GM19324 (cell line): ENCODE measurements at regions not wholly inside any gene's neighbourhood (a gene's known extent, or its start where the extent isn't known, plus 50 kb on each side); places are given as distances from the start of the nearest gene placed in this dataset.
"Not testable (repeated sequence)": the region's sequence is repeated elsewhere in the genome, so short reads cannot be mapped to it uniquely, and the experiment has no call there.

Experiments used
- ATAC-seq: cut with Tn5 transposase; IDR thresholded peaks from one replicate; pipeline ENCODE4 v1.9.1; 2021; ENCODE audit warnings: mild to moderate bottlenecking, moderate library complexity; ENCODE audit not compliant: unreplicated experiment, low FRiP score

GRCh38 chr2:226184940-226185615 is 614.5 kb downstream of the IRS1 start:
- ATAC-seq = no peak

GRCh38 chr2:226184540-226184939 is 615.1 kb downstream of the IRS1 start:
- no peak for ATAC-seq

DNA sequence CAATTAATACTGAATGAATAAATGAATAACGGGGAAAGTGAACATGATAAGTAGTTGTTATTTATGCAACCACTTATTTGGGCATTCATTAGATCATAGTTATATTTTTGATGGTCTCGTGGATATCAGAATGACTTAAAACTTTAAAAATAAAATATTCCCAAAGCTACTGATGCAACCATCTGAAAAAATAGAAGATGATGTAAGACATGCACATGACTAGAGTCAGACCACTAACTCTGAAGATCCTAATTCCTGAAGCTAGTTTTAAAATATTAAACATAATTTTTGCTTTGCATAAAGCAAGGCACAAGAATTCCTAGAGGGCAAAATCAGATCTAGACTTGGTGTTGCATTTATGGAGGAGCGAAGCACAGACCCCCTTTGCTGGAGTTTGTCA is 616.1 kb downstream of the IRS1 start:
- no peak for ATAC-seq

DNA sequence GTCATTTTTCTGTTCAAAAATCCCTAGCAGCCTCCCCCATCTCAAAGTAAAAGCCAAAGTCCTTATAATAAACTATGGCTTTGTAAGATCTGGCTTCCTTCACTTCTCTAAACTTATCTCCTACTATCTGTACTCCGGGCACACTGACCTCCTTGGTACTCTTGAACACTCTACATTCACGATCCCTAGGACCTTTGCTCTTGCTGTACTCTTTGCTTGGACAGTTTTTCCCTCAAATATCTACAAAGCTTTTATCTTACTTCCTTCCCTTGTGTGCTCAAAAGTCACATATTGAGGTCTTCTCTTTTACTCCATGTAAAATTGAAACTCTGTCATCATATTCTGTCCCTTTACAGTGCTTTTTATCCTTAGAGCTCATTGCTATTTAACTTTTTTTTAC is 616.6 kb downstream of the IRS1 start:
- ATAC-seq = no peak

DNA sequence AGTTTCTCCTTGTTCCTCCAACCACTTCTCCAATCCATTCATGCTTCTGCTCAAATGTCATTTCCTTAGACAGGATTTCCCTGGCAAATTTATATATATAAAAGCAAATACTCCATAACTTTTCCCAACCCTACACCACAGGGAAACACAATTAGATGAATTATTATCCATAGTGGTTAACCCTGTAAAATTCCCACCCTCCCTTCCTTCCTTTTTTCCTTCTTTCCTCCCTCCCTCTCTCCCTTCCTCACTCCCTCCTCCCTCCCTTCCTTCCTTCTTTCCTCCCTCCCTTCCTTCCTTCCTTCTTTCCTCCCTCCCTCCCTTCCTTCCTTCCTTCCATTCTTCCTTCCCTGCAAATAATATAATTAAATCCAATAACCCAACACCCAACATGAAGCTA is 617.7 kb downstream of the IRS1 start:
- no peak for ATAC-seq

DNA sequence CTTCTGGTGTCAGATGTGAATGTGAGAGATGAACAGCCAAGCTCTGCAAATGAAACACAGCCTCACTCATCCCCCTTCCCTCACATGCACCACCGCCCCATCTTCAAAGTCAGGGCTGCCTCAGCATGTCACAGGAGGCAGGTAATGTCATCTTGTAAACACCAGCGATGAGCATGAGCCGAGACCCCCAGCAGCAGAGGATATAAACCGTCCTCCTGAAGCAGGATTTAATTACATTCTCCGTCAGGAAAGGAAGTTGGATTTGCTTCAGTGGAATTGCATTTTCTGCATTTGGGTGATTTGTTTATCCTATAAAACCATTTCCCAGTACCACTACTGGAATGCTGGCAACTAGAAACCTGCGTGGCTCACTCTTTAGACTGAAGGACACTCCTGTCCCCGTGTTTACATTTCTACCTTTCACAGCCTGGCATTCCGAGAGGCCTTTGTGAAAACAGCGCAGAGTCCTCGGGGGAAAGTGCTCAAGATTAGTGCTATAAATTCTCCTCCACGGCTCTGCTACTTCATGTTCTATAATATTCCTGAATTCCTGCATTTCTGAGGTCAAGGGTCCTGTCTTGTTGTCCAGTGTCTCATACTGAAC is 619.2 kb downstream of the IRS1 start:
- ATAC-seq = no peak

GRCh38 chr2:226179010-226179409 is 620.6 kb downstream of the IRS1 start:
- no peak for ATAC-seq

GRCh38 chr2:226176283-226176984 is 623.2 kb downstream of the IRS1 start:
- no peak for ATAC-seq

GRCh38 chr2:226174390-226174789 is 625.2 kb downstream of the IRS1 start:
- no peak for ATAC-seq

- no peak for ATAC-seq
Measured at GRCh38 chr2:226172939-226173338, 626.7 kb downstream of the IRS1 start.

DNA sequence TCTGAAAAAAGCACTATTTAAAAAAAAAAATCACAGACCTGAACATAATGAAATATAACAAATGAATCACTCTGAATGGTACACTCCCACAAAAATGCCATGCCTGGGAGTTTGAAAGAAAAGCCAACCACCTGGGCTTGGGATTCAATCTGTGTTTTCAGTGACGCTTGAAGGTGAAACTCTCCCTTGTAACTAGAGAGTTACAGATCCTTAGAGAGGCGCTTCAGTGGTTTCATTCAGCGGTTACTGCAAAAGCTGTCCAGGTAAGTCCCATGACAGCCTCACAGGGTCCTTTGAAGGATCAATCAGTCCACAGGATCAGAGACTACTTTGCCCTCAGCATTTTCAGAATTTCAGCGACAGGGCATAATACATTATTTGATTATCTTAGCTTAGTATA is 627.3 kb downstream of the IRS1 start:
- no peak for ATAC-seq

- ATAC-seq = no peak
Measured at GRCh38 chr2:226169751-226170581, 629.7 kb downstream of the IRS1 start.

DNA sequence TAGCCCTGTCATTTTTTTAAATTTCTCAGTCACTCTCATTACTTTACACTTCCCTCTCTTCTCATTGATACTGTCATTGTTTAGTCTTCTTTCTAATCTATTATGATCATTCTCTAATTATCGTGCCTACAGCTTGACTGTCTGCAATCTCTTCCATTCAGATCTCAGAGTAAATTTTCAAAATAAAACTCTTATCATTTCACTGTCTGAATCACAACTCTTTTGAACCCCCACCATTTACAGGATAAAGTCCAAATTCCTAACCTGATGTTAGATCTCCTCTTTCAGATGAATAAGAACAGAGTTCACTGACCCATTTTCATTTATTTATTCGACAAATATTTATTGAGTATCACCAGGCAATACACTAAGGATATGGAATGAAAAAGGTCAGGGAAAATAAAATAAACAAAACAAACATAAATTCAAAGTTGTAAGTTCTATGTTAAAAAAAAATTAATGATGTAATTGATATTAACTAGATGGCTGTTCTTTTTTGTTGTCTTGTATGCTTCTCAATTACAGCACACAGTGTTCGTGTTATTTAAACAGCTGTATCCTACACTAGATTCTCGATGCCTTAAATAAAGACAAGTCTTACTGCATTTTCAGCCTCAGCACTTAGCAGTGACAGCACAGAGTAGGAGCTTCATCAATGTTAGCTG is 631.0 kb downstream of the IRS1 start:
- no peak for ATAC-seq

DNA sequence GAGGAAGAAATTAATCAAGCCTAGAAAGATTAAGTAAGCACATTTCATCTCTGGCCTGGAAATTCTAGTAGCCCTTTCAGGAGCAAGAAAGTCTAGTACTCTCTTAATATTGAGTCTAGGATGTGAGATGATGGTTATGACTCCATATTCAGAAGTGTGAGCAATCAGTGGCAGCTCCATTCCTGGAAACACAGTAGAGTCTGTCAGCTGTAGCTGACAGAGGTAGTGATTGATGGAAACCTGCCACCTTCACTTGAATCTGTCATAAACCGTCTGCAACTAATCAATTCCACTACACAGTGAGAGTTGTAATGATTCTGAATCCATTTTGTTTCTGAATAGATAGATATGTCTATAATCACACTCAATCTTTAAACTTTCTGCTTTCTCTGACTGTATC is 635.1 kb downstream of the IRS1 start:
- ATAC-seq = no peak

- ATAC-seq = not testable (repeated sequence)
Measured at GRCh38 chr2:226160617-226161016, 639.0 kb downstream of the IRS1 start.

DNA sequence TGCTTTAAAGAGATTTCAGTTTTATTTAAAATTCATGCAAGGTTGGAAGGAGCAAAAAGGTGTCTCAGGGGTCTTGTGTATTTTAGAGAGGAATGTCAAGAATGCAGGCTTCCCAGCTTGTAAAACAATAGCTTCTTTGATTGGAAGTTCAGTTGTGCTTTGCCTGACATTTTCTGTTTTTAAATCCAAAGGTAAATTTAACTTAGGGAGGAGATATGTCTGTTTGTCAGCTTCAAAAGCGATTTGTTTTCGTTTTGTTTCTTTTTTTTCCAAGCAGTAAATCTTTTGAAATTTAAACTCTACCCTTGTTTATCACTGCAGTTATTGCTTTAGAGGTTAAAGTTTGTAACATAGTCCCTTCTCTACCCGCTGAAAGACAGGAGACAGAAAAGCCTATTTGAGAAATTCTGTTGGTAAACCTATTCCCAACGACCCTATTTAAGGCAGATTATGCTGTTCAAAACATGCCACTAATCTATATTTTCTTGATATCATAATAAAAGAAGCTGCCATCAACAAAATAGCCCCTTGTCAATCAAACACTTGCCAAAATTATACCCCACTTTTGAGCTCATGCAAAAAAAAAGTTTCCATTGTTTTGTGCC is 639.6 kb downstream of the IRS1 start:
- no peak for ATAC-seq

GRCh38 chr2:226158940-226159339 is 640.7 kb downstream of the IRS1 start:
- no peak for ATAC-seq

DNA sequence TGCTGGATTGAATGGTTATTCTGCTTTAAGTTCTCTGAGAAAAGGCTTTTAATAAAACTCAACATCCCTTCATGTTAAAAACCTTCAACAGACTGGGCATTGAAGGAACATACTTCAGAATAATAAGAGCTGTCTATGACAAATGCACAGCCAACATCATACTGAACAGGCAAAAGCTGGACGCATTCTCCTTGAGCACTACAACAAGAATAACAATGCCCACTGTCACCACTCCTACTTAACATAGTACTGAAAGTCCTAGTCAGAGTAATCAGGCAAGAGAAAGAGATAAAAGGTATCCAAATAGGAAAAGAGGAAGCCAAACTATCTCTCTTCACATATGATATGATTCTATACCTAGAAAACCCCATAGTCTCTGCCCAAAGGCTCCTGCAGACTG is 641.4 kb downstream of the IRS1 start:
- no peak for ATAC-seq

- ATAC-seq = no peak
Measured at GRCh38 chr2:226155093-226155875, 644.3 kb downstream of the IRS1 start.
